Panc1 (cell line): ENCODE measurements at regions not wholly inside any gene's neighbourhood (a gene's known extent, or its start where the extent isn't known, plus 50 kb on each side); places are given as distances from the start of the nearest gene placed in this dataset.

Source experiments
- ATAC-seq: fragments of 200-7000 bp; cut with Tn5 transposase; 2 replicates; pipeline ENCODE4 v1.9.1; 2020; ENCODE audit warnings: mild to moderate bottlenecking, moderate library complexity
- BruUV-seq: library from RNA; stranded (reverse); fragments of 400-500 nt; replicated peaks from 2 replicates; lab custom pipeline; 2021; lab: Mats Ljungman, UMichigan
- CTCF ChIA-PET: fragments of 300-600 bp; sonication (Branson Sonifier 250); formaldehyde crosslinking; loops from one replicate; lab custom pipeline; 2022; ENCODE audit warnings: antibody characterized with exemption; lab: Charles Lee
- POLR2A ChIA-PET: fragments of 300-600 bp; sonication (Branson Sonifier 250); formaldehyde crosslinking; loops from one replicate; lab custom pipeline; 2022; ENCODE audit warnings: antibody characterized with exemption; lab: Charles Lee
- DNase-seq: peaks from one replicate; pipeline ENCODE4 v3.0.0-alpha.2; 2010; ENCODE audit warnings: low read depth, low spot score
- H3K27ac ChIP-seq: 2 replicates; pipeline ENCODE4 v1.5.1; 2011; ENCODE audit warnings: mild to moderate bottlenecking, low read length, inconsistent platforms
- H3K27me3 ChIP-seq: fragments of 200-500 bp; sonication (Bioruptor generic); 2 replicates; pipeline ENCODE4 v1.6.0; 2014; ENCODE audit warnings: low read length, inconsistent platforms; ENCODE audit not compliant: control insufficient read depth, insufficient read depth
- H3K36me3 ChIP-seq: fragments of 200-500 bp; sonication (Bioruptor generic); 2 replicates; pipeline ENCODE4 v1.5.1; 2014; ENCODE audit warnings: inconsistent platforms, mild to moderate bottlenecking, low read length, moderate library complexity; ENCODE audit not compliant: control insufficient read depth, insufficient read depth
- H3K4me1 ChIP-seq: 2 replicates; pipeline ENCODE4 v1.5.1; 2011; ENCODE audit warnings: inconsistent platforms, mild to moderate bottlenecking, low read length, moderate library complexity; ENCODE audit not compliant: control insufficient read depth, insufficient read depth
- H3K4me3 ChIP-seq, 2 experiments: 2 replicates each; pipeline ENCODE4 v1.5.1; 2011 to 2012; ENCODE audit warnings: low read depth in 2 of 2, low read length in 2 of 2, mild to moderate bottlenecking in 2 of 2, inconsistent platforms in 1 of 2, moderate library complexity in 1 of 2
- H3K9me3 ChIP-seq: fragments of 200-500 bp; sonication (Bioruptor generic); 2 replicates; pipeline ENCODE4 v1.5.1; 2014; ENCODE audit warnings: low read depth, mild to moderate bottlenecking, inconsistent platforms, low read length, moderate library complexity; ENCODE audit not compliant: control insufficient read depth, insufficient read depth
- CTCF ChIP-seq: fragments of 450-650 bp; IDR thresholded peaks from 2 replicates; pipeline ENCODE4 v1.5.1; 2017; ENCODE audit warnings: mild to moderate bottlenecking
- POLR2AphosphoS5 ChIP-seq: IDR thresholded peaks from 2 replicates; pipeline ENCODE4 v1.6.1; 2012; ENCODE audit warnings: mild to moderate bottlenecking, low read depth, low read length, moderate library complexity
- REST ChIP-seq, 2 experiments: IDR thresholded peaks; 2 replicates each; pipeline ENCODE4 v1.6.1; 2011 to 2012; ENCODE audit warnings: low read depth in 2 of 2, control low read depth in 1 of 2, low read length in 1 of 2, mild to moderate bottlenecking in 1 of 2, moderate library complexity in 1 of 2; ENCODE audit not compliant: insufficient read depth in 1 of 2
- SIN3A ChIP-seq: IDR thresholded peaks from 2 replicates; pipeline ENCODE4 v1.6.1; 2012; ENCODE audit warnings: low read depth, mild to moderate bottlenecking, low read length, moderate library complexity, borderline replicate concordance; ENCODE audit not compliant: insufficient read depth
- TCF7L2 ChIP-seq: IDR thresholded peaks from 2 replicates; pipeline ENCODE4 v1.6.1; 2011; ENCODE audit warnings: mild to moderate bottlenecking, low read depth, low read length, inconsistent platforms
- in situ Hi-C: cut with HindIII; loops from 2 replicates; pipeline ENCODE4 v1.10.0; 2016; ENCODE audit warnings: low sequenced_read_pairs, low pct_unique_long_range_greater_than_20kb
- intact Hi-C: fragments of 100-400 bp; cut with micrococcal nuclease; formaldehyde crosslinking; loops from one replicate; pipeline ENCODE4 v1.10.0; 2022; ENCODE audit not compliant: unreplicated experiment

GRCh38 chr2:2706306-2706705 is 375.2 kb upstream of the MYT1L start:
- Histone ChIP-seq H3K36me3 (no peaks in the 10 kb centered on the region), H3K9me3 (no peaks in the 10 kb centered on the region), H3K4me1 (no peaks in the 10 kb centered on the region), H3K4me3 (no peak overlapping the region), H3K27ac (no peak overlapping the region), H3K27me3 (peaks cover 6% of the 10 kb centered on the region; the same call in 1 of the 2 replicates)
- DNase-seq: no peak
- POLR2A ChIA-PET: no interaction called here
- BruUV-seq: no TSS peak
- in situ Hi-C loops (no loop called here), intact Hi-C loops (no loop called here)
- CTCF ChIA-PET: no interaction called here
- TF ChIP-seq TCF7L2 (no peak), REST (IDR thresholded peaks at IDR 0.05; ENCODE audit: insufficient read depth in 1 of 2, low read depth in 2 of 2, low read length in 1 of 2) (no peak), SIN3A (no peak), CTCF (no peak), POLR2AphosphoS5 (no peak)
- no peak for ATAC-seq

- Histone ChIP-seq H3K36me3 (no peaks in the 10 kb centered on the region), H3K9me3 (no peaks in the 10 kb centered on the region), H3K27ac (no peak overlapping the region), H3K4me3 (no peak overlapping the region), H3K27me3 (peaks cover 5% of the 10 kb centered on the region; the same call in 1 of the 2 replicates), H3K4me1 (no peaks in the 10 kb centered on the region)
- ATAC-seq (no peak), DNase-seq (no peak)
- no TSS peak for BruUV-seq
- CTCF ChIA-PET: no interaction called here
- in situ Hi-C loops (no loop called here), intact Hi-C loops (no loop called here)
- TF ChIP-seq POLR2AphosphoS5: no peak
- TF ChIP-seq TCF7L2: no peak
- TF ChIP-seq SIN3A: no peak
- no peak for TF ChIP-seq REST (IDR thresholded peaks at IDR 0.05; ENCODE audit: insufficient read depth in 1 of 2, low read depth in 2 of 2, low read length in 1 of 2)
- TF ChIP-seq CTCF: no peak
- POLR2A ChIA-PET: no interaction called here
Observed at GRCh38 chr2:2705871-2706270, 374.8 kb upstream of the MYT1L start.
